Testis (tissue), 2 donors: ENCODE measurements at regions not wholly inside any gene's neighbourhood (a gene's known extent, or its start where the extent isn't known, plus 50 kb on each side); places are given as distances from the start of the nearest gene placed in this dataset.

Experiments used
- POLR2A ChIP-seq: fragments of 450-650 bp; IDR thresholded peaks from one replicate; pipeline ENCODE4 v1.6.1; 2017; ENCODE audit warnings: antibody characterized with exemption, mild to moderate bottlenecking, moderate library complexity
- TF ChIP-seq, protein P1 (sequence below), 3 experiments: fragments of 450-650 bp in 2 of 3; fragments of 200-600 bp in 1 of 3; sonication (generic) in 1 of 3; IDR thresholded peaks; one replicate each; pipeline ENCODE4 v1.5.1; 2016 to 2019; ENCODE audit warnings: antibody characterized with exemption in 3 of 3, mild to moderate bottlenecking in 2 of 3, moderate library complexity in 1 of 3

DNA sequence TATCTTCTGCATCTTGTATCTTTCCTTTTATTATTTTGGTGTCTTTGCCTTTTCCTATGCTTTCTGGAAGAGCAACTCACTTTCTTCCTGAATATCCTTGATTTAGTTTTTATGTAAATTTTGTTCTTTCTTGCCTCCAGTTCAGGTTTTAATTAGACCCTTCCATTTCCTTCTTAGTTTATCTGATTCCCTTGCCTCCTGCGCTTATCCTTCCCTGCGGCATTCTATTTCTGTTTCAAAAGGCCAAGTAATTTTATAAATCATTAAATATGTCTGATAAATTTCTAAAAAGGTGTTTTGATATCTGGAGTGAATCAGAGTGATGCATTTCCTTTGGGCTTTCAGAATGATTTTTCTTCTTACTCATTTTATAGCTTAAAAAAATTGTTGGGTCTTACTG lies 167.7 kb upstream of the WDR11 start:
- TF ChIP-seq, protein P1, sequence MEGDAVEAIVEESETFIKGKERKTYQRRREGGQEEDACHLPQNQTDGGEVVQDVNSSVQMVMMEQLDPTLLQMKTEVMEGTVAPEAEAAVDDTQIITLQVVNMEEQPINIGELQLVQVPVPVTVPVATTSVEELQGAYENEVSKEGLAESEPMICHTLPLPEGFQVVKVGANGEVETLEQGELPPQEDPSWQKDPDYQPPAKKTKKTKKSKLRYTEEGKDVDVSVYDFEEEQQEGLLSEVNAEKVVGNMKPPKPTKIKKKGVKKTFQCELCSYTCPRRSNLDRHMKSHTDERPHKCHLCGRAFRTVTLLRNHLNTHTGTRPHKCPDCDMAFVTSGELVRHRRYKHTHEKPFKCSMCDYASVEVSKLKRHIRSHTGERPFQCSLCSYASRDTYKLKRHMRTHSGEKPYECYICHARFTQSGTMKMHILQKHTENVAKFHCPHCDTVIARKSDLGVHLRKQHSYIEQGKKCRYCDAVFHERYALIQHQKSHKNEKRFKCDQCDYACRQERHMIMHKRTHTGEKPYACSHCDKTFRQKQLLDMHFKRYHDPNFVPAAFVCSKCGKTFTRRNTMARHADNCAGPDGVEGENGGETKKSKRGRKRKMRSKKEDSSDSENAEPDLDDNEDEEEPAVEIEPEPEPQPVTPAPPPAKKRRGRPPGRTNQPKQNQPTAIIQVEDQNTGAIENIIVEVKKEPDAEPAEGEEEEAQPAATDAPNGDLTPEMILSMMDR (IDR thresholded peaks at IDR 0.05), result no peak
- no peak for TF ChIP-seq POLR2A
